ENCODE measurements at regions not wholly inside any gene's neighbourhood (a gene's known extent, or its start where the extent isn't known, plus 50 kb on each side); places are given as distances from the start of the nearest gene placed in this dataset.
"Not testable (repeated sequence)": the region's sequence is repeated elsewhere in the genome, so short reads cannot be mapped to it uniquely, and the experiment has no call there.

DNA sequence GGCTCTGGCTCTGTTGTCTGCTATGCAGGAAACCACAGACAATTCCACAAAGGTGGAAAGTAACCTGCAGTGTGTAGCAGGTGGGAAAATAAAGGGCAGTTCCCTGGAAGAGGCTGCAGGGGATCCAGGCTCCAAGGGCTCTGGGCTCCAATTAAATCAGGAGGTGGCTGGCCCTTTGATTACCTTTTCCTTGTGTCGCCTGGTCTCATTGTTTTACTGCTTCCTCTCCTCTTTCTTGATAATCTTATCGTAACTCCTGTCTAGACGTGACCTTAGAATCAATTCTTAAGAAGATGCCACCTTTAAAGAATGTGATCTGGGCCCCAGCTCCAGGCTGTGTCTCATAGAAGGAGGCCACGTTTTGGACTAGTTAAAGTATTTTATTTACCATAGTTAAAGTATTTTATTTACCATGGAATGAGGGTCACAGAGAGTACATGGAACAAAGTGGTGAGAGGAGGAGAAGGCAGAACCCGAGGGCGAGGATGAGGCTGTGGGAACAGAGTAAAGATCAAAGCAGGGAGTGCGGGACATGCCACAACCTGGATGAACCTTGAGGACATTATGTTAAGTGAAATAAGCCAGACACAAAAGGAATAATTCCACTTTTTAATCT is 237.5 kb upstream of the STT3B start:
- no peak for DNase-seq (ENCODE audit: low read depth in 1 of 2, low spot score in 2 of 2)
- no peaks in the 10 kb centered on the region for H3K27me3 ChIP-seq (replicated peaks)
- H3K4me3 ChIP-seq, result no peak overlapping the region
- H3K9me3 ChIP-seq (replicated peaks), result no peaks in the 10 kb centered on the region
- no peak overlapping the region for H3K27ac ChIP-seq
- H3K36me3 ChIP-seq, result no peaks in the 10 kb centered on the region
- peaks cover 3% of the 10 kb centered on the region for H3K4me1 ChIP-seq (replicated peaks)

GRCh38 chr3:31297726-31298298 is 234.9 kb upstream of the STT3B start:
- Histone ChIP-seq H3K27ac (no peak overlapping the region), H3K4me3 (no peak overlapping the region), H3K36me3 (no peaks in the 10 kb centered on the region), H3K9me3 (replicated peaks) (no peaks in the 10 kb centered on the region), H3K27me3 (replicated peaks) (no peaks in the 10 kb centered on the region), H3K4me1 (replicated peaks) (peaks cover 3% of the 10 kb centered on the region)
- no peak for DNase-seq (ENCODE audit: low read depth in 1 of 2, low spot score in 2 of 2)

DNA sequence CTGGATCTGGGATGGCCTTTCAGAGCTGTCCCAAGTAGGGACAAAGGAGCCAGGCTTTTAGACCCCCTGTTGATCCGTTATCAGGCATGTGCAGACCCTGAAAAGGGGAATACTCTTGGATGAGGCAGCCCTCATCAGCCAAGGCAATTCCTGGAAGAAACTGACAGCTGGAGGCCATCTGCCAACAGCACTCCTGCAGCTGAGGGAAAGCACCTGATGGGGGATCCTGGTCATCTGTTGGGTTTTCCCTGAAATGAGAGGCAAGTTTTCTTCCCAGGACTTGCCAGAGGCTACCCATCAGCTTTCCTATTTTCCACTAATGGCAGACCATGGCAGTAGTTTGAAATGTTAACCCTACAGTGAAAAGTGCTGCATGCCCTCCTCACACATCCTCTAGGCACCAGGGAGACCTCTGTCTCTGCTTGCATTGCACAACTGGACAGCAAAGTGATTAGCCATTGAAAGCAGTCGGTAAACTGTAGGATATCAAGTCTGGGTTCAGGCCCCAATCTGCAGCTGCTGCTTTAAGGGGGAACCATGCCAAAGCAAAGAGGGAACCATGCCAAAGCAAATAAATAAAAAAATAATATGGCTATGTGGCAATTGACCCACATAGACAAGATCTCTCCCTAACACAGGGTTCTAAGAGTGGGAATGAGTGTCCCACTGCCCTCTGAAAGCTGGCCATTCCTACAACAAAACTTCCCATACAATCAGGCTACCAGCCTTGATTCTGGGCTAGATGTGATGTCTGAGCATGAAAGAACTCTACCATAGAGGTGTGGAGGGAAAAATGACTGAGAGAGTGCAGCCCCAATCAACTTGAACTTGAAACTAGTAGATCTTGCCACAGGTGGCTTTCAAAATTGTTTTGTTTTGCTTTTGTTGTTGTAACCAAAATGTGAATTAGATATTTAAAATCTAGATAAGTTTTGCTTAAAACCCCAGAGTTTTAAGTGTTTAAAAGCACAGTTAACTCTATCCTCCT is 232.0 kb upstream of the STT3B start:
- no peaks in the 10 kb centered on the region for H3K36me3 ChIP-seq
- no peak overlapping the region for H3K4me3 ChIP-seq
- no peaks in the 10 kb centered on the region for H3K27me3 ChIP-seq (replicated peaks)
- no peaks in the 10 kb centered on the region for H3K9me3 ChIP-seq (replicated peaks)
- H3K27ac ChIP-seq, result no peak overlapping the region
- no peak for DNase-seq (ENCODE audit: low read depth in 1 of 2, low spot score in 2 of 2)
- no peaks in the 10 kb centered on the region for H3K4me1 ChIP-seq (replicated peaks)

- Histone ChIP-seq H3K4me1 (replicated peaks) (no peaks in the 10 kb centered on the region), H3K4me3 (no peak overlapping the region), H3K36me3 (no peaks in the 10 kb centered on the region), H3K9me3 (replicated peaks) (no peaks in the 10 kb centered on the region), H3K27me3 (replicated peaks) (no peaks in the 10 kb centered on the region), H3K27ac (no peak overlapping the region)
- no peak for DNase-seq (ENCODE audit: low read depth in 1 of 2, low spot score in 2 of 2)
Measured at GRCh38 chr3:31302343-31302742, 230.4 kb upstream of the STT3B start.

- Histone ChIP-seq H3K27ac (no peak overlapping the region), H3K4me1 (replicated peaks) (no peaks in the 10 kb centered on the region), H3K4me3 (no peak overlapping the region), H3K27me3 (replicated peaks) (no peaks in the 10 kb centered on the region), H3K36me3 (no peaks in the 10 kb centered on the region), H3K9me3 (replicated peaks) (no peaks in the 10 kb centered on the region)
- no peak for DNase-seq (ENCODE audit: low read depth in 1 of 2, low spot score in 2 of 2)
Measured at GRCh38 chr3:31305340-31305739, 227.4 kb upstream of the STT3B start.

DNA sequence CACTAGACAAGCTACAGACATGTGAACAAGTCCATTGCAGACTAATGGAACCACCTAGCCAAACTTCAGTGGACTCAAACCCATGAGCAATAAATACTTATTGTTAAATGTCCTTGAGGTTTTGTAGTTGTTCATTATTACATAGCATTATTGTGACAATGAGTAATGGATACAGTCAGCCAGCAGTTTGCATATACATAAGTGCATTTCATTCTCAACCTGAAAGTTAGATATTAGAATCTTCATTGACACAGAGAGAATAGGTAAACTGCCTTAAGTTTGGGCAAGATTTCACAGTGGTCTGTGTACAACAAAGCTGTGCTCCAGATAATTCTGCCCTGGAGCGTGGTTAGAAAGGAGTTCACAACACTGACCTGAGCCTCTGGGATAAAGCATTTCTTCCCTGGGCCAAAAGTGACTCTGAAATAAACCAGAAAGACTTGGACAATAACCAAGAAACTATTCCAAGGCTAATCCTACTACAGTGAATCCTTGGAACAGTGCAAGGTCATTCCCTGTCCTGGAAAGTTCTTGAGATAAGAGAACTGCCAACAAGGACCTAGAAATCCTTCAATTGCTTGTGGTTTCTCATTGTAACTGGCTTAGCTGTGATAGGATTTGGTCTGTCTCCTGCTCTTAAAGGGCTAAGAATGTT is 225.5 kb upstream of the STT3B start:
- H3K4me3 ChIP-seq, result no peak overlapping the region
- H3K4me1 ChIP-seq (replicated peaks), result no peaks in the 10 kb centered on the region
- H3K27me3 ChIP-seq (replicated peaks), result no peaks in the 10 kb centered on the region
- no peak overlapping the region for H3K27ac ChIP-seq
- H3K9me3 ChIP-seq (replicated peaks), result no peaks in the 10 kb centered on the region
- no peaks in the 10 kb centered on the region for H3K36me3 ChIP-seq
- DNase-seq (ENCODE audit: low read depth in 1 of 2, low spot score in 2 of 2), result no peak

DNA sequence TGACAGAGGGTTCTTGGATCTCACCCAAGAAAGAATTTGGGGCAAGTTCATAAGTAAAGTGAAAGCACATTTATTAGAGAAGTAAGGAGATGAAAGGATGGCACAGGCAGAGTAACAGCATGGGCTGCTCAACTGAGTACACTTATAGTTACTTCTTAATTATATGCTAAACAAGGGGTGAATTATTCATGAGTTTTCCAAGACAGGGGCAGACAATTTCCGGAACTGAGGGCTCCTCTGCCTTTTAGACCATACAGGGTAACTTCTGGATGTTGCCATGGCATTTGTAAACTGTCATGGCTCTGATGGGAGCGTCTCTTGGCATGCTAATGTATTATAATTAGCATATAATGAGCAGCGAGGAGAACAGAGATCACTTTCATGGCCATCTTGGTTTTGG is 221.2 kb upstream of the STT3B start:
- Histone ChIP-seq H3K27ac (no peak overlapping the region), H3K9me3 (replicated peaks) (no peaks in the 10 kb centered on the region), H3K27me3 (replicated peaks) (no peaks in the 10 kb centered on the region), H3K4me1 (replicated peaks) (no peaks in the 10 kb centered on the region), H3K4me3 (no peak overlapping the region), H3K36me3 (no peaks in the 10 kb centered on the region)
- no peak for DNase-seq (ENCODE audit: low read depth in 1 of 2, low spot score in 2 of 2)

DNA sequence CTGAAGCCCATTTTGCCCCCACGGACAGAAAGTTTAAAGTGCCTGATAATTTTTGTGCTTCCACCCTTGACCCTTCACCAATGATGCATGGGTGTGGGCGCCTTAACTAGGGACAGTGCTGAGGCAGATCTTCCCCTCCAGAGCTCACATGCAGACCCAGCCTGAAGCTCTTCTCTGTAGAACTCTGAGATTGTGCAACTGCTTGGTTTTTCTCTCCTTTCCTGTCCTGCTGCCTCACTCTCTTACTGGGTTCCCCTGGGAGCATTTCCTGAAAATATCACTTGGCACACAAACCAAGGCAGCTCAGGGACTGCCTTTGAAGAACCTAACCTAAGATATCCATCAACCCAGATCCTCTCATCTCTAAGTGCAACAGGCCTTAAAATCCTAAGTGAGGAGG is 220.3 kb upstream of the STT3B start:
- Histone ChIP-seq H3K27ac (no peak overlapping the region), H3K27me3 (replicated peaks) (no peaks in the 10 kb centered on the region), H3K9me3 (replicated peaks) (no peaks in the 10 kb centered on the region), H3K4me3 (no peak overlapping the region), H3K4me1 (replicated peaks) (no peaks in the 10 kb centered on the region), H3K36me3 (no peaks in the 10 kb centered on the region)
- no peak for DNase-seq (ENCODE audit: low read depth in 1 of 2, low spot score in 2 of 2)

- DNase-seq (ENCODE audit: low read depth in 1 of 2, low spot score in 2 of 2), result no peak
- no peak overlapping the region for H3K4me3 ChIP-seq
- H3K27ac ChIP-seq, result no peak overlapping the region
Measured at GRCh38 chr3:31314258-31314657, 218.5 kb upstream of the STT3B start.

DNA sequence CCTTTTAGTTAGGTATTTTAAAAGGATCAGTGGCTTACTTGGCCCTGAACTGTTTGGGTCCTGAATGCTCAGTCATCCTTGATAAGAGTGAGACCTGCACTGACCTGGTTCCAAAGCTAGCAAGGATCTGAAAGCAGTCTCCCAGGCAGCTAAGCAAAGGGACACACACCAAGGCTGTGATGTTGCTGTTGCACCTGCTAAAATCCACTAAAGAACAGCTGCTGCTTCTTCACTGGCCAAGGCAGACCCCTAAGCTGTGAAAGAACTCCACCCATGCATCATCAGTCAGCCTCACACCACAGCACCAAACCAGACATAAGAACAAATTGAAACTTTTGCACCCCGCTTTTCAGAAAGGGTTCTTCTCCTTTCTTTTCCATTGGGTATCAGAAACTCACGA is 213.4 kb upstream of the STT3B start:
- Histone ChIP-seq H3K27ac (no peak overlapping the region), H3K4me1 (replicated peaks) (no peaks in the 10 kb centered on the region), H3K4me3 (no peak overlapping the region), H3K27me3 (replicated peaks) (no peaks in the 10 kb centered on the region), H3K36me3 (no peaks in the 10 kb centered on the region), H3K9me3 (replicated peaks) (no peaks in the 10 kb centered on the region)
- no peak for DNase-seq (ENCODE audit: low read depth in 1 of 2, low spot score in 2 of 2)

More at GRCh38 chr3:31314258-31314657, 218.5 kb upstream of the STT3B start:
- no peaks in the 10 kb centered on the region for H3K27me3 ChIP-seq (replicated peaks)
- no peaks in the 10 kb centered on the region for H3K36me3 ChIP-seq
- H3K4me1 ChIP-seq (replicated peaks), result no peaks in the 10 kb centered on the region
- no peaks in the 10 kb centered on the region for H3K9me3 ChIP-seq (replicated peaks)

DNA sequence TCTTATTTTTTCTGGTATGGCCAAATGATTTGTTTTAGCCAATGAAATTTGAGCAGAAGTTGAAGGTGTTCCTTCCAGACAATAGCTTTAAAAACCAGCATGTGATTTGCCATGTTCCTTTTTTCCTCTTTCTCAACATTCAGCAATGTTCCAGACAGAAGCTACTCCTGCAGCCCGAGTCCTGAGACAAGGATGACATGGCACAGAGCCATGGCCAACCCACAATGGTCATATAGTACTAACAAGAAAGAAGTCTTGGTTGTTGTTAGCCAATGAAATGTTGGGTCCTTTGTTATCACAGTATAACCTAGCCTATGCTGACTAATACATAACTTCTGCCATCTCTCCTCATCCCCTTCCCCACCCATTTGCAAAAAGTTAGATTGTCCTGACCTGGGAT is 211.1 kb upstream of the STT3B start:
- no peak for DNase-seq (ENCODE audit: low read depth in 1 of 2, low spot score in 2 of 2)

GRCh38 chr3:31322460-31322859 is 210.3 kb upstream of the STT3B start:
- no peak overlapping the region for H3K27ac ChIP-seq
- H3K4me3 ChIP-seq, result no peak overlapping the region

More for the DNA sequence above, 211.1 kb upstream of the STT3B start:
- Histone ChIP-seq H3K9me3 (replicated peaks) (no peaks in the 10 kb centered on the region), H3K4me1 (replicated peaks) (no peaks in the 10 kb centered on the region), H3K4me3 (no peak overlapping the region), H3K27ac (no peak overlapping the region), H3K27me3 (replicated peaks) (no peaks in the 10 kb centered on the region), H3K36me3 (no peaks in the 10 kb centered on the region)

GRCh38 chr3:31327826-31328357 is 204.8 kb upstream of the STT3B start:
- H3K36me3 ChIP-seq; H3K4me3 ChIP-seq; H3K9me3 ChIP-seq (replicated peaks); DNase-seq (ENCODE audit: low read depth in 1 of 2, low spot score in 2 of 2); H3K4me1 ChIP-seq (replicated peaks); H3K27me3 ChIP-seq (replicated peaks); H3K27ac ChIP-seq: not testable (repeated sequence)

More at GRCh38 chr3:31322460-31322859, 210.3 kb upstream of the STT3B start:
- no peaks in the 10 kb centered on the region for H3K27me3 ChIP-seq (replicated peaks)
- DNase-seq (ENCODE audit: low read depth in 1 of 2, low spot score in 2 of 2), result no peak
- H3K36me3 ChIP-seq, result no peaks in the 10 kb centered on the region
- no peaks in the 10 kb centered on the region for H3K9me3 ChIP-seq (replicated peaks)
- H3K4me1 ChIP-seq (replicated peaks), result no peaks in the 10 kb centered on the region

Measured in SJSA1 (cell line).